ENCODE measurements at regions not wholly inside any gene's neighbourhood (a gene's known extent, or its start where the extent isn't known, plus 50 kb on each side); places are given as distances from the start of the nearest gene placed in this dataset.
"Not testable (repeated sequence)": the region's sequence is repeated elsewhere in the genome, so short reads cannot be mapped to it uniquely, and the experiment has no call there.

DNA sequence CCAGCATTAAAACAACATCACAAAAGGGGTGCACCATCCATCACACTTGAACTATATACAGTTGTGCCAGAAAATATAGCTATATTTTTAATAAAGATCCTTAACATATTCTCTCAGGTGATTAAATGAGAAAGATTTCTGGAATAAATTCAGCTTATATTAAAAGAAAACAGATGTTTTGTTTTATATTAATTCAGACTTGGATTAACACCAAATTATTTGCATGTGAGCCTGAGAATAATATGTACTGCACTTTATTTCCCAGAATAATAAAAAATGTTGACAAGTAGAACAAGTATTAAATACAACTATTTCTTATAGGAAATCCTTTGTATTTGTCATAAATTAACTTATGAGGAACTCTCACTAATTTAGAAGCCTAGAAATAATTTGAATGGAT is 1467.4 kb downstream of the RAPGEF2 start:
- TF ChIP-seq CTCF (IDR thresholded peaks at IDR 0.05) (no peak), EP300 (IDR thresholded peaks at IDR 0.05) (no peak), POLR2A (IDR thresholded peaks at IDR 0.05) (no peak)
- DNase-seq (ENCODE audit: low spot score in 2 of 2), result no peak
- Histone ChIP-seq H3K4me3 (no peak overlapping the region), H3K36me3 (no peaks in the 10 kb centered on the region), H3K4me1 (no peaks in the 10 kb centered on the region), H3K27ac (no peak overlapping the region), H3K27me3 (no peaks in the 10 kb centered on the region), H3K9me3 (no peaks in the 10 kb centered on the region)

DNA sequence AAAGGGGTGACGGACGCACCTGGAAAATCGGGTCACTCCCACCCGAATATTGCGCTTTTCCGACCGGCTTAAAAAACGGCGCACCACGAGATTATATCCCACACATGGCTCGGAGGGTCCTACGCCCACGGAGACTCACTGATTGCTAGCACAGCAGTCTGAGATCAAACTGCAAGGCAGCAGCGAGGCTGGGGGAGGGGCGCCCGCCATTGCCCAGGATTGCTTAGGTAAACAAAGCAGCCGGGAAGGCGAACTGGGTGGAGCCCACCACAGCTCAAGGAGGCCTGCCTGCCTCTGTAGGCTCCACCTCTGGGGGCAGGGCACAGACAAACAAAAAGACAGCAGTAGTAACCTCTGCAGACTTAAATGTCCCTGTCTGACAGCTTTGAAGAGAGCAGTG is 1471.4 kb downstream of the RAPGEF2 start:
- 84 to 94% methylated on average over 16 to 18 of the region's 18 CpGs for WGBS, 2 donors
- not testable (repeated sequence) for H3K27ac ChIP-seq

DNA sequence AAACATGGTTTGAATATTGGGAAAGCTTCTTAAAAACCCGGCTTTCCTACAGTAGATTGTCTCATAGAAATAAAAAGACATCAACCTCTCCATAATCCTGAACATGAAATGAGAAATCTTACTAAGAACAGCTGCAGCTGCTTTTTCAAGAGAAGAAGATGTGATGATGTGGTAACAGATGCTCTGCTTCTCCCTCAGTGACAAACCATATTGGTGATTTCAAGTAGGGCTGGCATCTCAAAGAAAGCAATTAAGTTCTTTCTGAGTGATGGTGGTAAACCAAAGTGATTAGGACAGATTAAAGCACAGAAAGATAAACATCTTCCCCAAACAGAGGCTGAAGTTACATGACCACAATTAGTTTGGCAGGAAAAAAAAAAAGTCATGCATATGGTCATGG is 1477.7 kb downstream of the RAPGEF2 start:
- H3K9me3 ChIP-seq, result peaks cover 0 to 6% (median 0%) of the 10 kb centered on the region in 4 donors
- H3K27ac ChIP-seq, result no peak overlapping the region
- no peak overlapping the region for H3K4me3 ChIP-seq
- DNase-seq (ENCODE audit: low spot score in 2 of 2), result no peak
- TF ChIP-seq EP300 (IDR thresholded peaks at IDR 0.05) (no peak), POLR2A (IDR thresholded peaks at IDR 0.05) (no peak)
- no peaks in the 10 kb centered on the region for H3K4me1 ChIP-seq
- 85 to 94% methylated on average over 1 of the region's 1 CpG for WGBS, 2 donors
- no peaks in the 10 kb centered on the region for H3K27me3 ChIP-seq
- no peaks in the 10 kb centered on the region for H3K36me3 ChIP-seq

More for the DNA sequence above, 1471.4 kb downstream of the RAPGEF2 start:
- H3K4me1 ChIP-seq; H3K4me3 ChIP-seq; H3K27me3 ChIP-seq; H3K9me3 ChIP-seq; DNase-seq (ENCODE audit: low spot score in 2 of 2); H3K36me3 ChIP-seq: not testable (repeated sequence)

GRCh38 chr4:160592258-160592657 is 1489.4 kb downstream of the RAPGEF2 start:
- no peaks in the 10 kb centered on the region for H3K36me3 ChIP-seq
- H3K4me1 ChIP-seq, result no peaks in the 10 kb centered on the region
- no peak overlapping the region for H3K27ac ChIP-seq
- no peaks in the 10 kb centered on the region for H3K9me3 ChIP-seq
- TF ChIP-seq CTCF (IDR thresholded peaks at IDR 0.05) (no peak), POLR2A (IDR thresholded peaks at IDR 0.05) (no peak), EP300 (IDR thresholded peaks at IDR 0.05) (no peak)
- no peaks in the 10 kb centered on the region for H3K27me3 ChIP-seq
- H3K4me3 ChIP-seq, result no peak overlapping the region
- 40 to 42% methylated on average over 4 of the region's 4 CpGs for WGBS, 2 donors
- no peak for DNase-seq (ENCODE audit: low spot score in 2 of 2)

- 75 to 76% methylated on average over 5 of the region's 5 CpGs for WGBS, 2 donors
- no peak overlapping the region for H3K27ac ChIP-seq
- no peaks in the 10 kb centered on the region for H3K9me3 ChIP-seq
- no peaks in the 10 kb centered on the region for H3K4me1 ChIP-seq
- TF ChIP-seq CTCF (IDR thresholded peaks at IDR 0.05), result no peak
- DNase-seq (ENCODE audit: low spot score in 2 of 2), result no peak
- no peak overlapping the region for H3K4me3 ChIP-seq
- H3K36me3 ChIP-seq, result no peaks in the 10 kb centered on the region
- H3K27me3 ChIP-seq, result no peaks in the 10 kb centered on the region
Measured at GRCh38 chr4:160595646-160596045, 1492.8 kb downstream of the RAPGEF2 start.

- Histone ChIP-seq H3K4me1 (no peaks in the 10 kb centered on the region), H3K9me3 (no peaks in the 10 kb centered on the region), H3K27ac (no peak overlapping the region), H3K4me3 (no peak overlapping the region), H3K27me3 (no peaks in the 10 kb centered on the region), H3K36me3 (no peaks in the 10 kb centered on the region)
- TF ChIP-seq EP300 (IDR thresholded peaks at IDR 0.05) (no peak), CTCF (IDR thresholded peaks at IDR 0.05) (no peak), POLR2A (IDR thresholded peaks at IDR 0.05) (no peak)
- WGBS, 2 donors, result 86 to 90% methylated on average over 4 of the region's 4 CpGs
- DNase-seq (ENCODE audit: low spot score in 2 of 2), result no peak
Measured at GRCh38 chr4:160604541-160604940, 1501.7 kb downstream of the RAPGEF2 start.
